ENCODE measurements at regions not wholly inside any gene's neighbourhood (a gene's known extent, or its start where the extent isn't known, plus 50 kb on each side); places are given as distances from the start of the nearest gene placed in this dataset.

GRCh38 chr12:45655743-45656142 is 73.8 kb upstream of the ARID2 start:
- Mint-ChIP-seq H3K27me3 (ENCODE audit: unreplicated experiment) (no peaks in the 10 kb centered on the region), H3K36me3 (ENCODE audit: low read depth, unreplicated experiment) (no peaks in the 10 kb centered on the region), H3K4me3 (ENCODE audit: unreplicated experiment) (no peak overlapping the region), H3K9me3 (ENCODE audit: unreplicated experiment) (no peaks in the 10 kb centered on the region), H3K4me1 (ENCODE audit: unreplicated experiment) (no peaks in the 10 kb centered on the region), H3K27ac (ENCODE audit: unreplicated experiment) (no peak overlapping the region)
- TF ChIP-seq CTCF (IDR thresholded peaks at IDR 0.05; ENCODE audit: unreplicated experiment), result no peak
- DNase-seq (ENCODE audit: low spot score), result no peak

DNA sequence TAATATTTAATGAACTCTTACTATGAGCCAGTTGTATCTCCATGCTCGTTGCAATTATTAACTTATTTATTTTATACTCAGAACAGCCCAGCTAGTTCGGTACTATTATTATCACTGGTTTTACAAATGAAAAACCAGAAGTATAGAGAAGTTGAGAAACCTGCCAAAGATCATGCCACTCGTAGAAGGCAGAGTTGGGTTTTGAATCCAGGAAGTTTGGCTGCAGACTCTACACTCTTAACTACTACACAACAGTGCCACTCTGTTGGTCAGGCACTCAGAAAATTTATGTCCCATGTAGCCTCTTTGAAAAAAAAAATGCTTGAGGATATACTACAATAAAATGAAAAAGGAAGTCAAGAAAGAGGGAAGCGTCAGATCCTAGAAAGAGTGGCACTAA is 71.5 kb upstream of the ARID2 start:
- H3K27me3 Mint-ChIP-seq (ENCODE audit: unreplicated experiment), result no peaks in the 10 kb centered on the region
- H3K4me3 Mint-ChIP-seq (ENCODE audit: unreplicated experiment), result no peak overlapping the region
- no peak for TF ChIP-seq CTCF (IDR thresholded peaks at IDR 0.05; ENCODE audit: unreplicated experiment)
- H3K27ac Mint-ChIP-seq (ENCODE audit: unreplicated experiment), result no peak overlapping the region
- DNase-seq (ENCODE audit: low spot score), result no peak
- no peaks in the 10 kb centered on the region for H3K9me3 Mint-ChIP-seq (ENCODE audit: unreplicated experiment)
- no peaks in the 10 kb centered on the region for H3K4me1 Mint-ChIP-seq (ENCODE audit: unreplicated experiment)
- no peaks in the 10 kb centered on the region for H3K36me3 Mint-ChIP-seq (ENCODE audit: low read depth, unreplicated experiment)

GRCh38 chr12:45660330-45660729 is 69.2 kb upstream of the ARID2 start:
- Mint-ChIP-seq H3K4me1 (ENCODE audit: unreplicated experiment) (no peaks in the 10 kb centered on the region), H3K27ac (ENCODE audit: unreplicated experiment) (no peak overlapping the region), H3K4me3 (ENCODE audit: unreplicated experiment) (no peak overlapping the region), H3K9me3 (ENCODE audit: unreplicated experiment) (no peaks in the 10 kb centered on the region), H3K36me3 (ENCODE audit: low read depth, unreplicated experiment) (no peaks in the 10 kb centered on the region), H3K27me3 (ENCODE audit: unreplicated experiment) (no peaks in the 10 kb centered on the region)
- DNase-seq (ENCODE audit: low spot score), result no peak
- no peak for TF ChIP-seq CTCF (IDR thresholded peaks at IDR 0.05; ENCODE audit: unreplicated experiment)

DNA sequence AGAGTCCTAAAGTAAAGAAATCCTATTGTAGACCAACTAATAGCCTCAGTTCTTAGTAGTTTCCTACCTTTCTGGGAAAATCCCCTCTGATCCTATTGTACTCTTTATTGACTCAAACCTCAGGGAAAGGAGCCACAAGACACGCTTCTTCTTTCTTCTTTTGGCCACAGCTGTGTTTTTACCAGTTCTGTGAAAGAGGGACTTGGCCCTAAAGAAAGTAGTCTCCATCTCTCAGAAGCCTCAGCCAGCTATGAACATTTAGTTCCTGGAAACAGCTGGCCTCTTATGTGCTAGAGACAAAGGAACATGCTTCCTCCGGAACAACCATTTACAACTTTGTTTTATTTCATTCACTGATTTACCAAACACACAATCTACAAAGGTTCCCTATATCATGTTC is 66.1 kb upstream of the ARID2 start:
- DNase-seq (ENCODE audit: low spot score), result no peak
- Mint-ChIP-seq H3K27ac (ENCODE audit: unreplicated experiment) (no peak overlapping the region), H3K4me3 (ENCODE audit: unreplicated experiment) (no peak overlapping the region), H3K9me3 (ENCODE audit: unreplicated experiment) (no peaks in the 10 kb centered on the region), H3K4me1 (ENCODE audit: unreplicated experiment) (no peaks in the 10 kb centered on the region), H3K36me3 (ENCODE audit: low read depth, unreplicated experiment) (no peaks in the 10 kb centered on the region), H3K27me3 (ENCODE audit: unreplicated experiment) (no peaks in the 10 kb centered on the region)
- no peak for TF ChIP-seq CTCF (IDR thresholded peaks at IDR 0.05; ENCODE audit: unreplicated experiment)

GRCh38 chr12:45665941-45666340 is 63.6 kb upstream of the ARID2 start:
- H3K27ac Mint-ChIP-seq (ENCODE audit: unreplicated experiment), result no peak overlapping the region
- no peaks in the 10 kb centered on the region for H3K4me1 Mint-ChIP-seq (ENCODE audit: unreplicated experiment)
- DNase-seq (ENCODE audit: low spot score), result no peak
- H3K36me3 Mint-ChIP-seq (ENCODE audit: low read depth, unreplicated experiment), result no peaks in the 10 kb centered on the region
- TF ChIP-seq CTCF (IDR thresholded peaks at IDR 0.05; ENCODE audit: unreplicated experiment), result no peak
- H3K4me3 Mint-ChIP-seq (ENCODE audit: unreplicated experiment), result no peak overlapping the region
- H3K9me3 Mint-ChIP-seq (ENCODE audit: unreplicated experiment), result no peaks in the 10 kb centered on the region
- H3K27me3 Mint-ChIP-seq (ENCODE audit: unreplicated experiment), result no peaks in the 10 kb centered on the region

Data from endothelial cell (in vitro differentiated cells).